HL-60 (cell line): ENCODE measurements at regions not wholly inside any gene's neighbourhood (a gene's known extent, or its start where the extent isn't known, plus 50 kb on each side); places are given as distances from the start of the nearest gene placed in this dataset.

Source experiments
- DNase-seq, 2 experiments: peaks; one replicate each; pipeline ENCODE4 v3.0.0-alpha.2; 2010 to 2020; ENCODE audit warnings: low read depth in 1 of 2, low spot score in 1 of 2
- H3K27ac ChIP-seq: fragments of 250-450 bp; sonication (Bioruptor Pico); replicated peaks from 2 replicates; pipeline ENCODE4 v1.5.1; 2020; ENCODE audit warnings: mild to moderate bottlenecking, moderate library complexity
- H3K27me3 ChIP-seq: fragments of 250-450 bp; sonication (Bioruptor Pico); 2 replicates; pipeline ENCODE4 v1.5.1; 2021; ENCODE audit warnings: mild to moderate bottlenecking, moderate library complexity; ENCODE audit not compliant: insufficient read depth, poor library complexity, severe bottlenecking
- H3K4me3 ChIP-seq: replicated peaks from 2 replicates; pipeline ENCODE4 v1.5.1; 2011; ENCODE audit warnings: mild to moderate bottlenecking, control low read depth, low read length; ENCODE audit not compliant: insufficient read depth
- GABPA ChIP-seq: IDR thresholded peaks from 2 replicates; pipeline ENCODE4 v1.6.1; 2012; ENCODE audit warnings: low read depth
- POLR2AphosphoS5 ChIP-seq: IDR thresholded peaks from 2 replicates; pipeline ENCODE4 v1.6.1; 2012; ENCODE audit warnings: low read depth
- REST ChIP-seq: IDR thresholded peaks from 2 replicates; pipeline ENCODE4 v1.6.1; 2012; ENCODE audit warnings: low read depth; ENCODE audit not compliant: insufficient replicate concordance
- SPI1 ChIP-seq: IDR thresholded peaks from 2 replicates; pipeline ENCODE4 v1.6.1; 2012; ENCODE audit warnings: low read depth, mild to moderate bottlenecking, borderline replicate concordance
- TF ChIP-seq, protein P1 (sequence below): IDR thresholded peaks from one replicate; pipeline ENCODE4 v1.5.1; 2011; ENCODE audit warnings: low read length, control low read depth, inconsistent platforms; ENCODE audit not compliant: insufficient read depth

DNA sequence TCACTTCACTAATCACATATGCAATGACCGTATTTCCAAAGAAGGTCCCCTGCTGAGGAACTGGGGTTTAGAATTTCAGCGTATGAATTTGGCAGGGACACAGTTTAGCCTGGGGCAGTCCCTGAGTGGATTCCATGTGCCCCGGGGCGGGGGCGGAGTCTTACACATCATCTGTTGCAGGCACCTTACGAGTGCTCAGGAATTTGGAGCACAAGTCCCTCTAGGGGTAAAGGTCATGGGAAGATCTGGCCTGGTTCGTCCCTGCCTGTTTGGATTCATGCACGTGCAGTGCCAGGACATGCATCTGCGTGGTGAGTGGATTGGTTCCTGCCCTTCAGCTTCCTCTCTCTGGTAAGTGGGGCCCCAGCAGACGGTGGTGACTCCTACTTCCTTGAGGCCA, 208.3 kb upstream of the C1orf174 start:
- no peak overlapping the region for H3K27ac ChIP-seq
- no peak for DNase-seq
- no peak overlapping the region for H3K4me3 ChIP-seq
- no peaks in the 10 kb centered on the region for H3K27me3 ChIP-seq
- TF ChIP-seq, protein P1, sequence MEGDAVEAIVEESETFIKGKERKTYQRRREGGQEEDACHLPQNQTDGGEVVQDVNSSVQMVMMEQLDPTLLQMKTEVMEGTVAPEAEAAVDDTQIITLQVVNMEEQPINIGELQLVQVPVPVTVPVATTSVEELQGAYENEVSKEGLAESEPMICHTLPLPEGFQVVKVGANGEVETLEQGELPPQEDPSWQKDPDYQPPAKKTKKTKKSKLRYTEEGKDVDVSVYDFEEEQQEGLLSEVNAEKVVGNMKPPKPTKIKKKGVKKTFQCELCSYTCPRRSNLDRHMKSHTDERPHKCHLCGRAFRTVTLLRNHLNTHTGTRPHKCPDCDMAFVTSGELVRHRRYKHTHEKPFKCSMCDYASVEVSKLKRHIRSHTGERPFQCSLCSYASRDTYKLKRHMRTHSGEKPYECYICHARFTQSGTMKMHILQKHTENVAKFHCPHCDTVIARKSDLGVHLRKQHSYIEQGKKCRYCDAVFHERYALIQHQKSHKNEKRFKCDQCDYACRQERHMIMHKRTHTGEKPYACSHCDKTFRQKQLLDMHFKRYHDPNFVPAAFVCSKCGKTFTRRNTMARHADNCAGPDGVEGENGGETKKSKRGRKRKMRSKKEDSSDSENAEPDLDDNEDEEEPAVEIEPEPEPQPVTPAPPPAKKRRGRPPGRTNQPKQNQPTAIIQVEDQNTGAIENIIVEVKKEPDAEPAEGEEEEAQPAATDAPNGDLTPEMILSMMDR: no peak
- TF ChIP-seq GABPA: no peak
- no peak for TF ChIP-seq SPI1
- no peak for TF ChIP-seq REST
- no peak for TF ChIP-seq POLR2AphosphoS5

- no peak for DNase-seq
- Histone ChIP-seq H3K4me3 (no peak overlapping the region), H3K27ac (no peak overlapping the region), H3K27me3 (no peaks in the 10 kb centered on the region)
- TF ChIP-seq GABPA: no peak
- TF ChIP-seq REST: no peak
- TF ChIP-seq SPI1: no peak
- TF ChIP-seq POLR2AphosphoS5: no peak
- TF ChIP-seq, protein P1: no peak
Observed at GRCh38 chr1:4108758-4109627, 208.9 kb upstream of the C1orf174 start.

DNA sequence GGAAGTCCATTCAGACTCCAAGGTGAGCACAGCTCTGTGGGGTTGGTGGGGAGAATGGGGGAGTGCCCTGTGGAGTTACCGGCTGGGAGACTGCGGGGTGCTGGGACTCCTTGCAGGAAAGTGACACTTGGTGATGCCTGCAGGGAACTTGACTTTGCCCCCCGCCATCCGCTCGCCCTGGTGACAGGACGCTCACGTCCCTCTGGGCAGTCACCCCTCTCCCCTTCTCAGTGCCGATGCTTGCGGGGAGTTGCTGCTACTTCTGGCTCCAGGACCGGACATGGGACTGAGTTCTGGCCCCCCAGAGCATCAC, 209.5 kb upstream of the C1orf174 start:
- Histone ChIP-seq H3K27ac (no peak overlapping the region), H3K4me3 (no peak overlapping the region), H3K27me3 (no peaks in the 10 kb centered on the region)
- DNase-seq: no peak
- TF ChIP-seq GABPA (no peak), REST (no peak), POLR2AphosphoS5 (no peak)
- TF ChIP-seq, protein P1: no peak
